Prostate gland (tissue), 2 donors: ENCODE measurements at regions not wholly inside any gene's neighbourhood (a gene's known extent, or its start where the extent isn't known, plus 50 kb on each side); places are given as distances from the start of the nearest gene placed in this dataset.

ENCODE experiments used
- POLR2A ChIP-seq: fragments of 450-650 bp; IDR thresholded peaks from one replicate; pipeline ENCODE4 v1.6.1; 2016; ENCODE audit warnings: antibody characterized with exemption, mild to moderate bottlenecking
- POLR2AphosphoS5 ChIP-seq: sonication (generic); formaldehyde crosslinking; IDR thresholded peaks from one replicate; pipeline ENCODE4 v1.6.1; 2017; ENCODE audit warnings: antibody characterized with exemption
- TF ChIP-seq, protein P1 (sequence below), 4 experiments: fragments of 200-600 bp in 2 of 4; fragments of 450-650 bp in 2 of 4; sonication (generic) in 2 of 4; IDR thresholded peaks; 1 replicate in 3 of 4; 2 replicates in 1 of 4; pipeline ENCODE4 v1.5.1; 2016 to 2019; ENCODE audit warnings: antibody characterized with exemption in 4 of 4, mild to moderate bottlenecking in 2 of 4, moderate library complexity in 2 of 4

DNA sequence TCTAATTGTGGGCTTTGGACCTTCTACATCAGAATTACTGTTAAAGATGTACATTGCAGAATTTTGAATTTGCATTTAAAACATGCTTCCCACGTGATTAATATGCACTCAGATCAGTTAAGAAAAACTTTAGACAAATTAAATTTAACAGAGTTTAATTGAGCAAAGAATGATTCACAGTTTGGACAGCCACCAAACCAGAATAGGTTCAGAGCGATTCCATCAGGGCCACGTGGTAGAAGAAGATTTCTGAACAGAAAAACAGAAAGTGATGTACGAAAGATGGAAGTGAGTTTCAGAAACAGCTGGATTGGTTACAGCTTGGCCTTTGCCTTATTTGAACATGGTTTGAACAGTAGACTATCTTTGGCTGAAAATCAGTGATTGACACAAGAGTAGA is 704.2 kb upstream of the MAP3K7 start:
- TF ChIP-seq, protein P1, sequence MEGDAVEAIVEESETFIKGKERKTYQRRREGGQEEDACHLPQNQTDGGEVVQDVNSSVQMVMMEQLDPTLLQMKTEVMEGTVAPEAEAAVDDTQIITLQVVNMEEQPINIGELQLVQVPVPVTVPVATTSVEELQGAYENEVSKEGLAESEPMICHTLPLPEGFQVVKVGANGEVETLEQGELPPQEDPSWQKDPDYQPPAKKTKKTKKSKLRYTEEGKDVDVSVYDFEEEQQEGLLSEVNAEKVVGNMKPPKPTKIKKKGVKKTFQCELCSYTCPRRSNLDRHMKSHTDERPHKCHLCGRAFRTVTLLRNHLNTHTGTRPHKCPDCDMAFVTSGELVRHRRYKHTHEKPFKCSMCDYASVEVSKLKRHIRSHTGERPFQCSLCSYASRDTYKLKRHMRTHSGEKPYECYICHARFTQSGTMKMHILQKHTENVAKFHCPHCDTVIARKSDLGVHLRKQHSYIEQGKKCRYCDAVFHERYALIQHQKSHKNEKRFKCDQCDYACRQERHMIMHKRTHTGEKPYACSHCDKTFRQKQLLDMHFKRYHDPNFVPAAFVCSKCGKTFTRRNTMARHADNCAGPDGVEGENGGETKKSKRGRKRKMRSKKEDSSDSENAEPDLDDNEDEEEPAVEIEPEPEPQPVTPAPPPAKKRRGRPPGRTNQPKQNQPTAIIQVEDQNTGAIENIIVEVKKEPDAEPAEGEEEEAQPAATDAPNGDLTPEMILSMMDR (IDR thresholded peaks at IDR 0.05) = no peak
- no peak for TF ChIP-seq POLR2AphosphoS5
- no peak for TF ChIP-seq POLR2A
